Loucy (cell line): ENCODE measurements at regions not wholly inside any gene's neighbourhood (a gene's known extent, or its start where the extent isn't known, plus 50 kb on each side); places are given as distances from the start of the nearest gene placed in this dataset.

Experiments used
- CTCF ChIP-seq: fragments of 200-600 bp; sonication (generic); conservative IDR thresholded peaks from 2 replicates; pipeline ENCODE4 v1.5.1; 2014; ENCODE audit warnings: mild to moderate bottlenecking, antibody characterized with exemption, low read length
- EZH2phosphoT487 ChIP-seq: fragments of 200-600 bp; IDR thresholded peaks from 2 replicates; pipeline ENCODE4 v1.6.1; 2018; ENCODE audit warnings: antibody characterized with exemption, mild to moderate bottlenecking, moderate library complexity, borderline replicate concordance

GRCh38 chr3:65112751-65113300, 425.0 kb upstream of the ADAMTS9 start:
- TF ChIP-seq CTCF (no peak), EZH2phosphoT487 (no peak)
